Muscle of leg (tissue), 3 donors: ENCODE measurements at regions not wholly inside any gene's neighbourhood (a gene's known extent, or its start where the extent isn't known, plus 50 kb on each side); places are given as distances from the start of the nearest gene placed in this dataset.
"Not testable (repeated sequence)": the region's sequence is repeated elsewhere in the genome, so short reads cannot be mapped to it uniquely, and the experiment has no call there.

Source experiments
- DNase-seq: peaks from one replicate; pipeline ENCODE4 v3.0.0; 2013
- H3K27ac ChIP-seq: one replicate; pipeline ENCODE4 v1.5.1; 2013; ENCODE audit warnings: mild to moderate bottlenecking, low read length, control low read depth
- H3K27me3 ChIP-seq: one replicate; pipeline ENCODE4 v1.6.1; 2013; ENCODE audit warnings: low read length; ENCODE audit not compliant: control insufficient read depth, insufficient read depth
- H3K36me3 ChIP-seq: one replicate; pipeline ENCODE4 v1.6.1; 2013; ENCODE audit warnings: low read length; ENCODE audit not compliant: control insufficient read depth, insufficient read depth
- H3K4me1 ChIP-seq: one replicate; pipeline ENCODE4 v1.6.1; 2013; ENCODE audit warnings: low read length; ENCODE audit not compliant: control insufficient read depth, insufficient read depth
- H3K4me3 ChIP-seq: one replicate; pipeline ENCODE4 v1.5.1; 2013; ENCODE audit warnings: low read length, control low read depth
- H3K9me3 ChIP-seq: replicated peaks from 2 replicates; pipeline ENCODE4 v1.6.1; 2013; ENCODE audit warnings: low read depth, low read length; ENCODE audit not compliant: control insufficient read depth
- WGBS: methylation state at CpG from one replicate; pipeline ENCODE4 v1.1.5; 2013; ENCODE audit warnings: missing lambda C conversion rate; ENCODE audit not compliant: insufficient coverage; 5-methylcytosine and 5-hydroxymethylcytosine counted together

DNA sequence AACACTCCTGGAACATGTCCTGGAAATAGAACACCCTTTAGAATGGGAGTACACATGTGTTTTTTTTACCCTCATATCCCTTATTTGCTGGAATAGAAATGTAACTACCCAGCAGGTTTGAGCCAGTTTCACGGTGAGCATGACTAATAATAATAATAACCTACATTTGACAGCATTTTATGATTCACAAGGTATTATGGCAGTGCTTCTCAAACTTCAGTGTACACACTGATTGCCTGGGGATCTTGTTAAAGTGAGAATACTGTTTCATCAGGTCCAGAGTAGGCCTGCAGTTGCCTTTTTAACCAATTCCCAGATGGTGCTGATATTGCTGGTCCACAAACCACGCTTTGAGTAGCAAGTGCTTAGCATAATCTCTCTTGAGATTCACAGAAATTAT lies 63.9 kb downstream of the NFKBIZ start:
- H3K36me3 ChIP-seq = no peaks in the 10 kb centered on the region
- H3K9me3 ChIP-seq = no peaks in the 10 kb centered on the region
- H3K27me3 ChIP-seq = no peaks in the 10 kb centered on the region
- DNase-seq = no peak
- WGBS = no CpG with 5 or more reads among the region's 2 CpGs
- no peak overlapping the region for H3K27ac ChIP-seq
- no peak overlapping the region for H3K4me3 ChIP-seq
- no peaks in the 10 kb centered on the region for H3K4me1 ChIP-seq

DNA sequence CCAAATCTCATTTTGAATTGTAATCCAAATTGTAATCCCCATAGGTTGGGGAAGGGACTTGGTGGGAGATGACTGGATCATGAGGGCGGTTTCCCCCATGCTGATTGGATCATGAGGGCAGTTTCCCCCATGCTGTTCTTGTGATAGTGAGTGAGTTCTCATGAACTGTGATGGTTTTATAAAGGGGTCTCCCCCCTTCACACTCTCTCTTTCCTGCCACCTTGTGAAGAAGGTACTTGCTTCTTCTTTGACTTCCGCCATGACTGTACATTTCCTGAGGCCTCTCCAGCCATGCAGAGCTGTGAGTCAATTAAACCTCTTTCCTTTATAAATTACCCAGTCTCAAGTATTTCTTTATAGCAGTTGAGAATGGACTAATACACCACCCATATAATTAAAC lies 68.4 kb downstream of the NFKBIZ start:
- not testable (repeated sequence) for H3K9me3 ChIP-seq, DNase-seq, H3K4me1 ChIP-seq, H3K27ac ChIP-seq, H3K36me3 ChIP-seq, H3K4me3 ChIP-seq, H3K27me3 ChIP-seq
- no CpG with 5 or more reads among the region's 2 CpGs for WGBS

DNA sequence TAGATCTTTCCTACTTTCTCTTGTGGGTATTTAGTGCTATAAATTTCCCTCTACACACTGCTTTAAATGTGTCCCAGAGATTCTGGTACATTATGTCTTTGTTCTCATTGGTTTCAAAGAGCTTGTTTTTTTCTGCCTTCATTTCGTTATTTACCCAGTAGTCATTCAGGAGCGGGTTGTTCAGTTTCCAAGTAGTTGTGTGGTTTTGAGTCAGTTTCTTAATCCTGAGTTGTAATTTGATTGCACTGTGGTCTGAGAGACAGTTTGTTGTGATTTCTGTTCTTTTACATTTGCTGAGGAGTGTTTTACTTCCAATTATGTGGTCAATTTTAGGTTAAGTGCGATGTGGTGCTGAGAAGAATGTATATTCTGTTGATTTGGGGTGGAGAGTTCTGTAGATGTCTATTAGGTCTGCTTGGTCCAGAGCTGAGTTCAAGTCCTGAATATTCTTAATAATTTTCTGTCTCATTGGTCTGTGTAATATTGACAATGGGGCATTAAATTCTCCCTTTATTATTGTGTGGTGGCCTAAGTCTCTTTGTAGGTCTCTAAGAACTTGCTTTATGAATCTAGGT lies 72.9 kb downstream of the NFKBIZ start:
- not testable (repeated sequence) for H3K4me3 ChIP-seq, H3K4me1 ChIP-seq, H3K27ac ChIP-seq, H3K9me3 ChIP-seq, DNase-seq, H3K36me3 ChIP-seq, H3K27me3 ChIP-seq
- no CpG with 5 or more reads among the region's 3 CpGs for WGBS

DNA sequence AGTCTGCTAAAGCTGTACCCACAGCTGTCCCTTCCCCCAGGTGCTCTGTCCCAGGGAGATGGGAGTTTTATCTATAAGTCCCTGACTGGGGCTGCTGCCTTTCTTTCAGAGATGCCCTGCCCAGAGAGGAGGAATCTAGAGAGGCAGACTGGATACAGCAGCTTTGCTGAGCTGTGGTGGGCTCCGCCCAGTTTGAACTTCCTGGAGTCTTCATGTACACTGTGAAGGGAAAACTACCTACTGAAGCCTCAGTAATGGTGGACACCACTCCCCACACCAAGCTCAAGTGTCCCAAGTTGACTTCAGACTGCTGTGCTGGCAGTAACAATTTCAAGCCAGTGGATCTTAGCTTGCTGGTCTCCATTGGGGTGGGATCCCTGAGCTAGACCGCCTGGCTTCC lies 75.3 kb downstream of the NFKBIZ start:
- H3K36me3 ChIP-seq, H3K4me1 ChIP-seq, H3K9me3 ChIP-seq, H3K27ac ChIP-seq, H3K4me3 ChIP-seq, DNase-seq, H3K27me3 ChIP-seq: not testable (repeated sequence)
- 90% methylated on average over 2 of the region's 2 CpGs for WGBS

DNA sequence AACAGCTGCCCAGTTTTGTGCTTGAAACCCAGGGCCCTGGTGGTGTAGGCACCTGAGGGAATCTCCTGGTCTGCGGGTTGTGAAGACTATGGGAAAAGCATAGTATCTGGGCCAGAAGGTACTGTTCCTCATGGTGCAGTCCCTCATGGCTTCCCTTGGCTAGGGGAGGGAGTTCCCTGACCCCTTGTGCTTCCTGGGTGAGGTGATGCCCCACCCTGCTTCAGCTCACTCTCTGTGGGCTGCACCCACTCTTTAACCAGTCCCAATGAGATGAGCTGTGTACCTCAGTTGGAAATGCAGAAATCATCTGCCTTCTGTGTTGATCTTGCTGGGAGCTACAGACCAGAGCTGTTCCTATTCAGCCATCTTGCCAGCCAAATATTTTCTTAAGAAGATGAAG lies 75.8 kb downstream of the NFKBIZ start:
- H3K27me3 ChIP-seq, H3K4me3 ChIP-seq, H3K4me1 ChIP-seq, H3K36me3 ChIP-seq, H3K9me3 ChIP-seq, H3K27ac ChIP-seq, DNase-seq: not testable (repeated sequence)
- WGBS = no CpG with 5 or more reads among the region's 1 CpG

DNA sequence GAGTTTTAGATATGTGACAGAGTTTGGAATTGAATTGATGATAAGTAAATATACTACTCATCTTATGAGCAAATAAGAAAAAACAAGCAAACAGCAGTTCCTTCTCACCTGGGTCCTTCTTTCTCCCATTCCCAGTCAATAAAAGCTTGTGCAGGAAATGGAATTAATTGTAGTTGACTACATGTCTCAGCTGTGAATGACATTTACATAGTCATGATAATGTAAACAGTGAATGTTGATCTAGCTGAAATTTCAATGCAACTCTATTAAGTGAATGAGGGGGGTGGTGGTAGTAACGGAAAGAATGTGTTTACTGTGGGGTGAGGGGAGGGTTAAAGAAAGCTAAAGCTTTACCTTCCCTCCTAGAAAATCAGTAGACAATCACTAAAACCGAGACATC lies 76.2 kb downstream of the NFKBIZ start:
- no CpG with 5 or more reads among the region's 2 CpGs for WGBS
- H3K4me1 ChIP-seq = peaks cover 4% of the 10 kb centered on the region
- no peak overlapping the region for H3K27ac ChIP-seq
- no peaks in the 10 kb centered on the region for H3K9me3 ChIP-seq
- no peaks in the 10 kb centered on the region for H3K36me3 ChIP-seq
- no peak for DNase-seq
- H3K27me3 ChIP-seq = no peaks in the 10 kb centered on the region
- no peak overlapping the region for H3K4me3 ChIP-seq

DNA sequence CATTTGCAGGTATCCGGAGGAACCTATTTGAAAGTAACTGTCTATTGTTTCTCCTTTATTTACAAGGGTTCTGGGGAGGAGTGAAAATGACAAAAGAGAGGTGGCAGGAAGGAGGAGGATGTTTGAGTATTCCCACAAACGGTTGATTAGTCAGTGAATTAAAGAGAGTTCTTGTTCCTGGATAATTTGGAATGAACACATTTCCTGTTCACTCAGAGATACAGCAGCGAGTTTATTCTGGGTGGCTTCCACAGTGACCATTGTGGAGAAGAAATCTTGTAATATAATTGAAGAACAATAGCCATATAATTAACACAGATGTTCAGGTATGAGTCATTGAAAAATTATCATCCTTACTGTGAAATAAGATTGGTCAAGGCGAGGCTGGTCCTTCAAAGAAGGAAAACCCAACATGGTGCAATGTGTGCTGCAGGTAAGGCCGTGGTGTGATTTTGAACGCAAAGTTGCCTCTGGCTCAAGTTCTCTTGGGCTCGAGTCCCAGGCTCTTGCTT lies 77.3 kb downstream of the NFKBIZ start:
- no peaks in the 10 kb centered on the region for H3K36me3 ChIP-seq
- DNase-seq = no peak
- no peak overlapping the region for H3K4me3 ChIP-seq
- WGBS = 77% methylated on average over 2 of the region's 7 CpGs
- H3K27ac ChIP-seq = no peak overlapping the region
- H3K27me3 ChIP-seq = no peaks in the 10 kb centered on the region
- H3K4me1 ChIP-seq = peaks cover 4% of the 10 kb centered on the region
- H3K9me3 ChIP-seq = no peaks in the 10 kb centered on the region

DNA sequence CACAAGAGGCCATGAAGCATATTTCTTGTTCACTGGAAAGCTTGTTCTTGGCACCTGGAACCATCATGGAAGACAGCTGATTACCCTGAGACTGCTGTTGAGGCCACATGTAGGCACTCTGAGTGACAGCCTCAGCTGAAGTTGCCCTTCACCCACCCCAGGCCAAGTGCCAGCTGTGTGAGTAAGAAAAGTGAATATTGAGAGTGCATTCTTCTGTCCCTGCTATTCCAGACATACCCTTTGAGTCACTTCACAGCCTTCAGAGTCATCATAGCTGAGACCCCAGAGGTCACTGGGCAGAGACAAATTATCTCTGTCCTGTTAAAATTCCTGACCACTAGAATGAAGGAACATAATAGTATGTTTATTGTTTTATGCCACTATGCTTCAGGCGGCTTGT lies 79.6 kb downstream of the NFKBIZ start:
- no peaks in the 10 kb centered on the region for H3K27me3 ChIP-seq
- H3K27ac ChIP-seq = peak overlapping the region; percentile 20
- H3K9me3 ChIP-seq = no peaks in the 10 kb centered on the region
- no peaks in the 10 kb centered on the region for H3K36me3 ChIP-seq
- H3K4me1 ChIP-seq = peaks cover 6% of the 10 kb centered on the region
- peak; percentile 65 for DNase-seq
- H3K4me3 ChIP-seq = no peak overlapping the region
- WGBS = no CpG with 5 or more reads among the region's 1 CpG

DNA sequence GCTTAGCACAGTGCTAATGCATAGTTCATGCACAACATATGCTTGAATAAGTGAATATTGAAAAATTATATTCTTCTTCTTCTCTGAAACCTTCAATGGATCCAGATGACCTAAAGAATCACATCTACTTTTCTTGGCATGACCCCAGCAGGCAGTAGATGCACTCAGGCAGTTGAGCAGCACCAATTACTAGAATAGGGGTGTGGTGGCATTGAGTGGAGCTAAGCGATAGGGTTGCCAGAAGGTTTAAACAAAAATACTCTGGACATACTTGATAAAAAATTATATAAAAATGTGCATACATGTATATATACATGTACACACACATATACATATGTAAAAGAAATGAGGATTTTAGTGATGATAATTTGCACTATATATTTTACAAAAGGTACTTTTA lies 81.8 kb downstream of the NFKBIZ start:
- no peaks in the 10 kb centered on the region for H3K9me3 ChIP-seq
- no peak for DNase-seq
- no peak overlapping the region for H3K27ac ChIP-seq
- peaks cover 6% of the 10 kb centered on the region for H3K4me1 ChIP-seq
- H3K27me3 ChIP-seq = no peaks in the 10 kb centered on the region
- H3K36me3 ChIP-seq = no peaks in the 10 kb centered on the region
- H3K4me3 ChIP-seq = no peak overlapping the region
- WGBS = no CpG with 5 or more reads among the region's 1 CpG

DNA sequence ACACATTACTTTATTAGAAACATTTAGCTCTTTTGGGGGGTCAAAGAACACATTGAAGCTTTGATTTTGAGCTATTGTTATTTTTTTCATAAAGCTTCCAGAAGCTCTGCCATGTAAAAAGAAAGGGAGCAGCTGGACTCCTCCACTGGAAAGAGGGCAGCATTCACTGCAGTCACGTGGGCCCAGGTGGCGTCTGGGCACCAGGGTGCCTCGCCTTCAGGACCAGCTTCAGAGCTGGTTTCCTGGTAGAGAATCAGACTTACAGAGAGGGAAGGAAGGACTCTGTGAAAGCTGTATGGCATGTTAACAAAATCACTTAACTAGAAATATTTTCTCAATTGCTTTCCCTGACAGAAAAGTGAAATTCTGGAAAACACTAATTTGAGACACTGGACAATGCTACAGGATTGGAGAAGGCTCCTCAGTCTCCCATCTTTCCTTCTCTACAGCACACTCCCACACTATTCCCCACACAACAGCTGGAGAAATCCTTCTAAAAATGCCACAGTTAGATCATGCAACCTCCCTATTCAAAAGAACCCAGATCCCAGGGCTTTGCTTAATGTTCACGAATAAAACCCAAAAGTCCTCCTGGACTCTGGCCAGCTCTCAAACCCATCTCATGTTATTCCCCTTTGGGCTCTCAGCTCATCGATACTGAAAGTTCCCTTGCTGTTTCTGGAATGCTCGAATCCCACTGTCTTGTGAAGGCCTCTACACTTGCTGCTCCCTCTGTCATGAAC lies 83.2 kb downstream of the NFKBIZ start:
- Histone ChIP-seq H3K27ac (no peak overlapping the region), H3K9me3 (no peaks in the 10 kb centered on the region), H3K4me1 (peaks cover 6% of the 10 kb centered on the region), H3K27me3 (no peaks in the 10 kb centered on the region), H3K4me3 (no peak overlapping the region), H3K36me3 (no peaks in the 10 kb centered on the region)
- 20% methylated on average over 2 of the region's 6 CpGs for WGBS
- no peak for DNase-seq
